ENCODE measurements at regions not wholly inside any gene's neighbourhood (a gene's known extent, or its start where the extent isn't known, plus 50 kb on each side); places are given as distances from the start of the nearest gene placed in this dataset.

GRCh38 chr4:54561940-54562339 lies 95.8 kb upstream of the KIT start:
- TF ChIP-seq COPS2 (conservative IDR thresholded peaks at IDR 0.05) (no peak), BRD4 (IDR thresholded peaks at IDR 0.05) (no peak), POLR2A (conservative IDR thresholded peaks at IDR 0.05) (no peak), HMBOX1 (IDR thresholded peaks at IDR 0.05) (no peak), SMC3 (conservative IDR thresholded peaks at IDR 0.05; ENCODE audit: insufficient read depth, low read depth, low read length) (no peak), GTF3C2 (IDR thresholded peaks at IDR 0.05; ENCODE audit: borderline replicate concordance, extremely low read depth, insufficient read length) (no peak), GATA2 (CRISPR knock-in tag; IDR thresholded peaks at IDR 0.05) (no peak), ADNP (tag; IDR thresholded peaks at IDR 0.05) (no peak), ZBTB26 (CRISPR knock-in tag; IDR thresholded peaks at IDR 0.05) (no peak), ATF7 (IDR thresholded peaks at IDR 0.05) (no peak), E2F6 (IDR thresholded peaks at IDR 0.05; ENCODE audit: borderline replicate concordance in 1 of 2, extremely low read depth in 1 of 2, insufficient read depth in 1 of 2, insufficient read length in 1 of 2, low read depth in 1 of 2, low read length in 1 of 2, poor library complexity in 1 of 2, severe bottlenecking in 1 of 2) (no peak), MAX (CRISPR knock-in tag; IDR thresholded peaks at IDR 0.05) (no peak)
- TF ChIP-seq, protein P1, sequence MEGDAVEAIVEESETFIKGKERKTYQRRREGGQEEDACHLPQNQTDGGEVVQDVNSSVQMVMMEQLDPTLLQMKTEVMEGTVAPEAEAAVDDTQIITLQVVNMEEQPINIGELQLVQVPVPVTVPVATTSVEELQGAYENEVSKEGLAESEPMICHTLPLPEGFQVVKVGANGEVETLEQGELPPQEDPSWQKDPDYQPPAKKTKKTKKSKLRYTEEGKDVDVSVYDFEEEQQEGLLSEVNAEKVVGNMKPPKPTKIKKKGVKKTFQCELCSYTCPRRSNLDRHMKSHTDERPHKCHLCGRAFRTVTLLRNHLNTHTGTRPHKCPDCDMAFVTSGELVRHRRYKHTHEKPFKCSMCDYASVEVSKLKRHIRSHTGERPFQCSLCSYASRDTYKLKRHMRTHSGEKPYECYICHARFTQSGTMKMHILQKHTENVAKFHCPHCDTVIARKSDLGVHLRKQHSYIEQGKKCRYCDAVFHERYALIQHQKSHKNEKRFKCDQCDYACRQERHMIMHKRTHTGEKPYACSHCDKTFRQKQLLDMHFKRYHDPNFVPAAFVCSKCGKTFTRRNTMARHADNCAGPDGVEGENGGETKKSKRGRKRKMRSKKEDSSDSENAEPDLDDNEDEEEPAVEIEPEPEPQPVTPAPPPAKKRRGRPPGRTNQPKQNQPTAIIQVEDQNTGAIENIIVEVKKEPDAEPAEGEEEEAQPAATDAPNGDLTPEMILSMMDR (IDR thresholded peaks at IDR 0.05 in 2 of 3, conservative IDR thresholded peaks at IDR 0.05 in 1 of 3; ENCODE audit: insufficient read depth in 2 of 3, low read depth in 1 of 3, low read length in 3 of 3), result no peak
